A673 (cell line): ENCODE measurements at regions not wholly inside any gene's neighbourhood (a gene's known extent, or its start where the extent isn't known, plus 50 kb on each side); places are given as distances from the start of the nearest gene placed in this dataset.

Experiments used
- BruUV-seq: library from RNA; stranded (reverse); fragments of 400-500 nt; replicated peaks from 2 replicates; lab custom pipeline; 2021; lab: Mats Ljungman, UMichigan
- CTCF ChIA-PET: fragments of 300-600 bp; sonication (Branson Sonifier 250); formaldehyde crosslinking; loops from one replicate; lab custom pipeline; 2022; ENCODE audit warnings: antibody characterized with exemption; lab: Charles Lee
- POLR2A ChIA-PET: fragments of 300-600 bp; sonication (Branson Sonifier 250); formaldehyde crosslinking; loops from one replicate; lab custom pipeline; 2022; ENCODE audit warnings: antibody characterized with exemption; ENCODE audit not compliant: low non-redundant PET; lab: Charles Lee
- DNase-seq: peaks from one replicate; pipeline ENCODE4 v3.0.0-alpha.2; 2015; ENCODE audit warnings: low spot score
- H3K27ac ChIP-seq: fragments of 200-600 bp; sonication (generic); 2 replicates; pipeline ENCODE4 v1.5.1; 2016; ENCODE audit warnings: mixed run types, low read depth, mild to moderate bottlenecking, mixed read lengths, antibody characterized with exemption, low read length; ENCODE audit not compliant: poor library complexity, severe bottlenecking
- H3K27me3 ChIP-seq: fragments of 200-600 bp; sonication (generic); replicated peaks from 2 replicates; pipeline ENCODE4 v1.6.1; 2017; ENCODE audit warnings: mixed run types, low read depth, mild to moderate bottlenecking, mixed read lengths, antibody characterized with exemption, low read length; ENCODE audit not compliant: insufficient read depth, poor library complexity
- H3K36me3 ChIP-seq: fragments of 200-600 bp; sonication (generic); 2 replicates; pipeline ENCODE4 v1.6.1; 2016; ENCODE audit warnings: mixed run types, mild to moderate bottlenecking, mixed read lengths, antibody characterized with exemption, low read length; ENCODE audit not compliant: insufficient read depth, poor library complexity, severe bottlenecking
- H3K4me1 ChIP-seq: fragments of 200-600 bp; sonication (generic); 2 replicates; pipeline ENCODE4 v1.6.1; 2017; ENCODE audit warnings: mixed run types, mild to moderate bottlenecking, mixed read lengths, antibody characterized with exemption, low read length; ENCODE audit not compliant: insufficient read depth, poor library complexity, severe bottlenecking
- H3K4me3 ChIP-seq: fragments of 200-600 bp; sonication (generic); 2 replicates; pipeline ENCODE4 v1.5.1; 2016; ENCODE audit warnings: low read depth, mixed run types, mild to moderate bottlenecking, mixed read lengths, low read length; ENCODE audit not compliant: poor library complexity, severe bottlenecking
- H3K9me3 ChIP-seq: fragments of 200-600 bp; sonication (generic); 2 replicates; pipeline ENCODE4 v1.6.1; 2016; ENCODE audit warnings: mixed run types, low read depth, mild to moderate bottlenecking, mixed read lengths, antibody characterized with exemption, low read length; ENCODE audit not compliant: poor library complexity, severe bottlenecking
- EZH2 ChIP-seq: fragments of 200-600 bp; sonication (generic); IDR thresholded peaks from 2 replicates; pipeline ENCODE4 v1.6.1; 2017; ENCODE audit warnings: borderline replicate concordance, low read depth, mild to moderate bottlenecking, mixed read lengths, antibody characterized with exemption, low read length; ENCODE audit not compliant: poor library complexity, severe bottlenecking
- intact Hi-C: fragments of 100-400 bp; cut with micrococcal nuclease; formaldehyde crosslinking; loops from one replicate; pipeline ENCODE4 v1.10.0; 2022; ENCODE audit not compliant: unreplicated experiment
- TF ChIP-seq, protein P1 (sequence below): fragments of 300-800, 200-600 bp; sonication (generic); conservative IDR thresholded peaks from 2 replicates; pipeline ENCODE4 v1.5.1; 2017; ENCODE audit warnings: low read depth, mild to moderate bottlenecking, antibody characterized with exemption, low read length, moderate library complexity, mixed read lengths

DNA sequence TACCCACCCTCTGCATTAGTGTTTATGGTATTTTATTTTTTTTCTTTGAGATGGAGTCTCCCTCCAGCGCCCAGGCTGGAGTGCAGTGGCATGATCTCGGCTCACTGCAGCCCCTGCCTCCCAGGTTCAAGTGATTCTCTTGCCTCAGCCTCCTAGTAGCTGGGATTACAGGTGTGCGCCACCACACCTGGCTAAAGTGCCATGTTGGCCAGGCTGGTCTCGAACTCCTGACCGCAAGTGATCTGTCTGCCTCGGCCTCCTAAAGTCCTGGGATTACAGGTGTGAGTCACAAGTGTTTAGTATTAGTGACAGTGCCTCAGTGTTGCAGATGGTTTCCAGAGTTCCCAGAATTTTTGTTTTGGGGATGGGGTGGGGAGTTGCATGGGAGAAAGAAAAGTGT lies 120.3 kb downstream of the NPY start:
- no TSS peak for BruUV-seq
- ChIA-PET CTCF (no interaction called here), POLR2A (no interaction called here)
- intact Hi-C loops: loop anchor here (10.0 kb wide), 2 partner anchors 170 to 690 kb away; partner anchors contain the start of gene PALS2
- H3K4me1 ChIP-seq: peaks cover 45% of the 10 kb centered on the region
- no peaks in the 10 kb centered on the region for H3K36me3 ChIP-seq
- no peaks in the 10 kb centered on the region for H3K27me3 ChIP-seq
- no peak overlapping the region for H3K27ac ChIP-seq
- no peak for DNase-seq
- no peak overlapping the region for H3K4me3 ChIP-seq
- H3K9me3 ChIP-seq: no peaks in the 10 kb centered on the region
- no peak for TF ChIP-seq EZH2
- TF ChIP-seq, protein P1, sequence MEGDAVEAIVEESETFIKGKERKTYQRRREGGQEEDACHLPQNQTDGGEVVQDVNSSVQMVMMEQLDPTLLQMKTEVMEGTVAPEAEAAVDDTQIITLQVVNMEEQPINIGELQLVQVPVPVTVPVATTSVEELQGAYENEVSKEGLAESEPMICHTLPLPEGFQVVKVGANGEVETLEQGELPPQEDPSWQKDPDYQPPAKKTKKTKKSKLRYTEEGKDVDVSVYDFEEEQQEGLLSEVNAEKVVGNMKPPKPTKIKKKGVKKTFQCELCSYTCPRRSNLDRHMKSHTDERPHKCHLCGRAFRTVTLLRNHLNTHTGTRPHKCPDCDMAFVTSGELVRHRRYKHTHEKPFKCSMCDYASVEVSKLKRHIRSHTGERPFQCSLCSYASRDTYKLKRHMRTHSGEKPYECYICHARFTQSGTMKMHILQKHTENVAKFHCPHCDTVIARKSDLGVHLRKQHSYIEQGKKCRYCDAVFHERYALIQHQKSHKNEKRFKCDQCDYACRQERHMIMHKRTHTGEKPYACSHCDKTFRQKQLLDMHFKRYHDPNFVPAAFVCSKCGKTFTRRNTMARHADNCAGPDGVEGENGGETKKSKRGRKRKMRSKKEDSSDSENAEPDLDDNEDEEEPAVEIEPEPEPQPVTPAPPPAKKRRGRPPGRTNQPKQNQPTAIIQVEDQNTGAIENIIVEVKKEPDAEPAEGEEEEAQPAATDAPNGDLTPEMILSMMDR: no peak

- intact Hi-C loops: loop anchor here (10.0 kb wide), 2 partner anchors 170 to 690 kb away; partner anchors contain the start of gene PALS2
Measured at GRCh38 chr7:24405002-24405401, 121.0 kb downstream of the NPY start.

GRCh38 chr7:24406053-24406788 lies 122.2 kb downstream of the NPY start:
- CTCF ChIA-PET: no interaction called here
- Histone ChIP-seq H3K27me3 (no peaks in the 10 kb centered on the region), H3K4me1 (peaks cover 47% of the 10 kb centered on the region), H3K27ac (no peak overlapping the region), H3K9me3 (no peaks in the 10 kb centered on the region), H3K36me3 (no peaks in the 10 kb centered on the region), H3K4me3 (no peak overlapping the region)
- peak; percentile 52 for DNase-seq
- intact Hi-C loops: loop anchor here (10.0 kb wide), 2 partner anchors 169 to 689 kb away; partner anchors contain the start of gene PALS2
- no peak for TF ChIP-seq EZH2
- TF ChIP-seq, protein P1: no peak
- no TSS peak for BruUV-seq
- POLR2A ChIA-PET: no interaction called here

More at GRCh38 chr7:24405002-24405401, 121.0 kb downstream of the NPY start:
- H3K27me3 ChIP-seq: no peaks in the 10 kb centered on the region
- H3K27ac ChIP-seq: no peak overlapping the region
- CTCF ChIA-PET: no interaction called here
- no peaks in the 10 kb centered on the region for H3K9me3 ChIP-seq
- H3K4me3 ChIP-seq: no peak overlapping the region
- H3K4me1 ChIP-seq: peaks cover 45% of the 10 kb centered on the region
- DNase-seq: no peak
- no peaks in the 10 kb centered on the region for H3K36me3 ChIP-seq
- no peak for TF ChIP-seq EZH2
- TF ChIP-seq, protein P1: no peak
- POLR2A ChIA-PET: no interaction called here
- BruUV-seq: no TSS peak
